ENCODE measurements at regions not wholly inside any gene's neighbourhood (a gene's known extent, or its start where the extent isn't known, plus 50 kb on each side); places are given as distances from the start of the nearest gene placed in this dataset.

- Histone ChIP-seq H3K27me3 (ENCODE audit: insufficient read depth) (no peaks in the 10 kb centered on the region), H3K4me1 (ENCODE audit: control insufficient read depth in 1 of 2, insufficient read depth in 2 of 2, low read depth in 1 of 2, low read length in 1 of 2) (peaks cover 0 to 12% of the 10 kb centered on the region in 2 experiments; a peak in 2 of 4 replicates), H2AFZ (ENCODE audit: low read depth) (no peak overlapping the region), H3K9ac (peak overlapping the region; percentile 100; the same call in 1 of the 2 replicates), H3K9me3 (no peaks in the 10 kb centered on the region), H3K27ac (ENCODE audit: low read depth in 2 of 2, low read length in 1 of 2) (peak overlapping the region in 1 of 2 experiments; percentile 100; a peak in 1 of 4 replicates), H4K20me1 (ENCODE audit: insufficient read depth) (no peaks in the 10 kb centered on the region), H3K4me3 (ENCODE audit: low read depth in 2 of 2, low read length in 1 of 2) (peak overlapping the region; percentile 73 to 96; a peak in 2 of 4 replicates), H3K79me2 (ENCODE audit: insufficient read depth) (peaks cover 8% of the 10 kb centered on the region; the same call in 1 of the 2 replicates), H3F3A (replicated peaks; ENCODE audit: insufficient read depth) (peaks cover 3% of the 10 kb centered on the region), H3K4me2 (peak overlapping the region; percentile 80), H3K36me3 (replicated peaks in 1 of 2; ENCODE audit: control insufficient read depth in 1 of 2, insufficient read depth in 2 of 2, low read length in 1 of 2) (no peaks in the 10 kb centered on the region), H3K9me2 (no peaks in the 10 kb centered on the region)
- no peak for DNase-seq
- TF ChIP-seq RXRA (IDR thresholded peaks at IDR 0.05; ENCODE audit: borderline replicate concordance, low read depth) (no peak), FOXJ3 (CRISPR knock-in tag; IDR thresholded peaks at IDR 0.05) (no peak), TCF12 (IDR thresholded peaks at IDR 0.05) (no peak), YY1 (IDR thresholded peaks at IDR 0.05; ENCODE audit: low read depth) (no peak), NFIC (IDR thresholded peaks at IDR 0.05; ENCODE audit: borderline replicate concordance) (no peak), MEF2A (IDR thresholded peaks at IDR 0.05; ENCODE audit: borderline replicate concordance, low read depth) (no peak), JUND (IDR thresholded peaks at IDR 0.05) (no peak), RFX5 (IDR thresholded peaks at IDR 0.05; ENCODE audit: low read length) (no peak), PBX3 (IDR thresholded peaks at IDR 0.05) (no peak), USF1 (IDR thresholded peaks at IDR 0.05; ENCODE audit: borderline replicate concordance, low read depth) (no peak), MAX (IDR thresholded peaks at IDR 0.05; ENCODE audit: low read depth) (no peak), GATA2 (CRISPR knock-in tag; IDR thresholded peaks at IDR 0.05) (no peak), RAD21 (IDR thresholded peaks at IDR 0.05; ENCODE audit: low read length) (no peak), CTCF (IDR thresholded peaks at IDR 0.05) (no peak), USF2 (IDR thresholded peaks at IDR 0.05; ENCODE audit: borderline replicate concordance, low read depth, low read length) (no peak)
- CTCF ChIA-PET = interaction anchor here (0.8 to 2.1 kb wide), 5 partner anchors 10 to 527 kb away, joined by 3 to 7 read pairs (median 3); partner anchors contain the start of gene KRAS
- POLR2A ChIA-PET = interaction anchor here (0.6 to 0.8 kb wide), 2 partner anchors 132 to 408 kb away, joined by 3 to 4 read pairs; no protein-coding TSS in a partner anchor
- WGBS (ENCODE audit: low lambda C conversion rate) = 92% methylated on average over 18 of the region's 18 CpGs
Measured at GRCh38 chr12:25384038-25384892, 133.5 kb upstream of the KRAS start.

Measured in SK-N-SH (cell line).